ENCODE measurements at regions not wholly inside any gene's neighbourhood (a gene's known extent, or its start where the extent isn't known, plus 50 kb on each side); places are given as distances from the start of the nearest gene placed in this dataset.
"Not testable (repeated sequence)": the region's sequence is repeated elsewhere in the genome, so short reads cannot be mapped to it uniquely, and the experiment has no call there.

DNA sequence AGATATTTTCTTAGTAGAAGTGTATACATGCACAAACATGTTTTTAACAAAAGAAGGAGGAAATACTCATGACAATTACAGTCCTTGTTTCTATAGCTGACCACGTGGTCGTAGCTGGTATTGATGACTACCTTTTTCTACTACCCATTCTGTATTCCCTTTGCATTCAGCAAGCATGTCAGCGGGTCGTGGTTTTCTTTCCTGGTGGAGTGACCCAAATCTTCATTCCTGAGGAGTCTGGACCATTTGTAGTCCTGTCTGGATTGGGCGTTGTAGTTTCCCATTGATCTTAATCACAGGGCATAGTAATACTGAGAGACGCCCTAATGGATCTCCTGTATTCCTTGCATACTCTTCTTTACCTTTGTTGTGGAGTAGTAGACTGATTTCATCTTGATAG is 472.1 kb upstream of the RGS6 start:
- Histone ChIP-seq H3K9ac (ENCODE audit: extremely low read depth, insufficient read length, low read length) (no peak overlapping the region), H3K23me2 (ENCODE audit: insufficient read length, low read depth, low read length, poor library complexity, severe bottlenecking) (no peaks in the 10 kb centered on the region), H4K8ac (replicated peaks; ENCODE audit: insufficient read length, low read depth, low read length) (no peak overlapping the region), H3K9me3 (ENCODE audit: control insufficient read depth, low read depth, low read length) (no peaks in the 10 kb centered on the region), H3K14ac (ENCODE audit: insufficient read depth, low read length) (no peak overlapping the region), H2AFZ (ENCODE audit: low read length) (no peak overlapping the region), H3K79me2 (ENCODE audit: insufficient read depth, low read length) (no peaks in the 10 kb centered on the region; the same call in 1 of the 2 replicates), H3K4me1 (ENCODE audit: insufficient read depth, low read length) (no peaks in the 10 kb centered on the region; the same call in 1 of the 2 replicates), H3T11ph (ENCODE audit: low read length) (no peak overlapping the region), H2BK5ac (ENCODE audit: insufficient read length, low read length) (no peak overlapping the region), H4K5ac (ENCODE audit: insufficient read length, low read depth, low read length) (no peak overlapping the region), H3K23ac (ENCODE audit: insufficient read length, low read depth, low read length) (no peak overlapping the region), H2BK120ac (ENCODE audit: low read depth, low read length, poor library complexity, severe bottlenecking) (no peak overlapping the region), H4K20me1 (ENCODE audit: control insufficient read depth, insufficient read depth, insufficient read length) (no peaks in the 10 kb centered on the region), H2BK20ac (ENCODE audit: low read depth, low read length, poor library complexity, severe bottlenecking) (no peak overlapping the region), H4K91ac (ENCODE audit: insufficient read length, low read depth, low read length) (no peak overlapping the region), H3K27me3 (ENCODE audit: insufficient read depth, low read length) (no peaks in the 10 kb centered on the region), H3K79me1 (ENCODE audit: insufficient read depth, low read depth, low read length, poor library complexity, severe bottlenecking) (no peaks in the 10 kb centered on the region), H2BK15ac (ENCODE audit: low read depth, low read length) (no peak overlapping the region), H2AK5ac (ENCODE audit: insufficient read length, low read length) (no peak overlapping the region), H3K18ac (ENCODE audit: insufficient read length, low read depth, low read length) (no peak overlapping the region), H2BK12ac (ENCODE audit: insufficient read length, low read depth, low read length) (no peak overlapping the region), H3K27ac (ENCODE audit: insufficient read length, low read depth, low read length) (no peak overlapping the region), H3K56ac (ENCODE audit: insufficient read length, low read depth, low read length) (no peak overlapping the region), H3K4ac (ENCODE audit: low read depth, low read length) (no peak overlapping the region), H3K4me2 (ENCODE audit: insufficient read depth, insufficient read length, low read length) (no peak overlapping the region)
- no peaks in the 10 kb centered on the region for H3K27me3 Mint-ChIP-seq (ENCODE audit: low read depth)
- H3K4me1 Mint-ChIP-seq = peaks cover 0 to 4% of the 10 kb centered on the region in 2 experiments; a peak in 2 of 4 replicates
- peaks cover 18 to 26% (median 20%) of the 10 kb centered on the region in 3 experiments for H3K36me3 Mint-ChIP-seq (ENCODE audit: insufficient read depth in 1 of 3, low read depth in 3 of 3)
- no peak for DNase-seq
- no peak overlapping the region for H3K27ac Mint-ChIP-seq
- H3K4me3 Mint-ChIP-seq = no peak overlapping the region
- TF ChIP-seq, protein P1, sequence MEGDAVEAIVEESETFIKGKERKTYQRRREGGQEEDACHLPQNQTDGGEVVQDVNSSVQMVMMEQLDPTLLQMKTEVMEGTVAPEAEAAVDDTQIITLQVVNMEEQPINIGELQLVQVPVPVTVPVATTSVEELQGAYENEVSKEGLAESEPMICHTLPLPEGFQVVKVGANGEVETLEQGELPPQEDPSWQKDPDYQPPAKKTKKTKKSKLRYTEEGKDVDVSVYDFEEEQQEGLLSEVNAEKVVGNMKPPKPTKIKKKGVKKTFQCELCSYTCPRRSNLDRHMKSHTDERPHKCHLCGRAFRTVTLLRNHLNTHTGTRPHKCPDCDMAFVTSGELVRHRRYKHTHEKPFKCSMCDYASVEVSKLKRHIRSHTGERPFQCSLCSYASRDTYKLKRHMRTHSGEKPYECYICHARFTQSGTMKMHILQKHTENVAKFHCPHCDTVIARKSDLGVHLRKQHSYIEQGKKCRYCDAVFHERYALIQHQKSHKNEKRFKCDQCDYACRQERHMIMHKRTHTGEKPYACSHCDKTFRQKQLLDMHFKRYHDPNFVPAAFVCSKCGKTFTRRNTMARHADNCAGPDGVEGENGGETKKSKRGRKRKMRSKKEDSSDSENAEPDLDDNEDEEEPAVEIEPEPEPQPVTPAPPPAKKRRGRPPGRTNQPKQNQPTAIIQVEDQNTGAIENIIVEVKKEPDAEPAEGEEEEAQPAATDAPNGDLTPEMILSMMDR (conservative IDR thresholded peaks at IDR 0.05) = no peak
- no CpG with 5 or more reads among the region's 6 CpGs for whole genome bisulfite sequencing (ENCODE audit: extremely low coverage, insufficient read length, low lambda C conversion rate)
- peaks cover 0 to 15% of the 10 kb centered on the region in 2 experiments; a peak in 4 of 5 replicates for H3K9me3 Mint-ChIP-seq

- not testable (repeated sequence) for H2BK120ac ChIP-seq (ENCODE audit: low read depth, low read length, poor library complexity, severe bottlenecking); H2BK15ac ChIP-seq (ENCODE audit: low read depth, low read length); H3K9me3 ChIP-seq (ENCODE audit: control insufficient read depth, low read depth, low read length); H3K27me3 Mint-ChIP-seq (ENCODE audit: low read depth); H3K4me2 ChIP-seq (ENCODE audit: insufficient read depth, insufficient read length, low read length); H3K79me1 ChIP-seq (ENCODE audit: insufficient read depth, low read depth, low read length, poor library complexity, severe bottlenecking); H2BK12ac ChIP-seq (ENCODE audit: insufficient read length, low read depth, low read length); DNase-seq; H3K4me1 Mint-ChIP-seq; H4K20me1 ChIP-seq (ENCODE audit: control insufficient read depth, insufficient read depth, insufficient read length); H3K56ac ChIP-seq (ENCODE audit: insufficient read length, low read depth, low read length); H3K4me3 Mint-ChIP-seq; H2BK5ac ChIP-seq (ENCODE audit: insufficient read length, low read length); H3K4me1 ChIP-seq (ENCODE audit: insufficient read depth, low read length); H3K27ac Mint-ChIP-seq; H3K23ac ChIP-seq (ENCODE audit: insufficient read length, low read depth, low read length); H3K18ac ChIP-seq (ENCODE audit: insufficient read length, low read depth, low read length); H4K8ac ChIP-seq (replicated peaks; ENCODE audit: insufficient read length, low read depth, low read length); H3T11ph ChIP-seq (ENCODE audit: low read length); H3K79me2 ChIP-seq (ENCODE audit: insufficient read depth, low read length); H4K91ac ChIP-seq (ENCODE audit: insufficient read length, low read depth, low read length); H2AFZ ChIP-seq (ENCODE audit: low read length); H4K5ac ChIP-seq (ENCODE audit: insufficient read length, low read depth, low read length); H3K14ac ChIP-seq (ENCODE audit: insufficient read depth, low read length); H3K27me3 ChIP-seq (ENCODE audit: insufficient read depth, low read length); H3K9ac ChIP-seq (ENCODE audit: extremely low read depth, insufficient read length, low read length); H3K23me2 ChIP-seq (ENCODE audit: insufficient read length, low read depth, low read length, poor library complexity, severe bottlenecking); H3K4ac ChIP-seq (ENCODE audit: low read depth, low read length); H2BK20ac ChIP-seq (ENCODE audit: low read depth, low read length, poor library complexity, severe bottlenecking); H3K27ac ChIP-seq (ENCODE audit: insufficient read length, low read depth, low read length); H2AK5ac ChIP-seq (ENCODE audit: insufficient read length, low read length)
- Mint-ChIP-seq H3K9me3 (peaks cover 0 to 15% of the 10 kb centered on the region in 2 experiments; a peak in 4 of 5 replicates), H3K36me3 (ENCODE audit: insufficient read depth in 1 of 3, low read depth in 3 of 3) (peaks cover 18 to 28% (median 20%) of the 10 kb centered on the region in 3 experiments)
- no CpG with 5 or more reads among the region's 3 CpGs for WGBS (ENCODE audit: extremely low coverage, insufficient read length, low lambda C conversion rate)
Measured at GRCh38 chr14:71461617-71462016, 470.6 kb upstream of the RGS6 start.
